C4-2B (cell line): ENCODE measurements at regions not wholly inside any gene's neighbourhood (a gene's known extent, or its start where the extent isn't known, plus 50 kb on each side); places are given as distances from the start of the nearest gene placed in this dataset.

ENCODE experiments used
- CTCF ChIP-seq: fragments of 450-650 bp; conservative IDR thresholded peaks from 2 replicates; pipeline ENCODE4 v1.5.1; 2017; ENCODE audit warnings: mild to moderate bottlenecking
- ZFX ChIP-seq: fragments of 450-650 bp; IDR thresholded peaks from 2 replicates; pipeline ENCODE4 v1.6.1; 2017

- TF ChIP-seq CTCF (no peak), ZFX (no peak)
Measured at GRCh38 chr9:118364266-118365106, 660.3 kb downstream of the TLR4 start.
